GM06990 (cell line): ENCODE measurements at regions not wholly inside any gene's neighbourhood (a gene's known extent, or its start where the extent isn't known, plus 50 kb on each side); places are given as distances from the start of the nearest gene placed in this dataset.

Source experiments
- DNase-seq: peaks from one replicate; pipeline ENCODE4 v3.0.0-alpha.2; 2011; ENCODE audit not compliant: insufficient read length; ENCODE audit errors: extremely low read depth
- H3K27me3 ChIP-seq: replicated peaks from 2 replicates; pipeline ENCODE4 v1.6.0; 2011; ENCODE audit warnings: low read length; ENCODE audit not compliant: control insufficient read depth, insufficient read depth
- H3K36me3 ChIP-seq: 2 replicates; pipeline ENCODE4 v1.5.1; 2011; ENCODE audit warnings: low read length; ENCODE audit not compliant: control insufficient read depth, insufficient read depth
- H3K4me3 ChIP-seq: replicated peaks from 2 replicates; pipeline ENCODE4 v1.5.1; 2011; ENCODE audit warnings: low read depth, mild to moderate bottlenecking, control low read depth, low read length
- CTCF ChIP-seq: IDR thresholded peaks from 2 replicates; pipeline ENCODE4 v1.5.1; 2011; ENCODE audit warnings: low read length, control low read depth, mild to moderate bottlenecking, inconsistent platforms; ENCODE audit not compliant: insufficient read depth, poor library complexity, severe bottlenecking

- H3K4me3 ChIP-seq: no peak overlapping the region
- H3K36me3 ChIP-seq: no peaks in the 10 kb centered on the region
- no peak for DNase-seq
- H3K27me3 ChIP-seq: no peaks in the 10 kb centered on the region; the same call in none of the 2 replicates
- no peak for TF ChIP-seq CTCF
These were observed 66.7 kb upstream of the SORCS3 start for GRCh38 chr10:104574427-104574826.

- Histone ChIP-seq H3K27me3 (no peaks in the 10 kb centered on the region; the same call in none of the 2 replicates), H3K36me3 (no peaks in the 10 kb centered on the region), H3K4me3 (no peak overlapping the region)
- TF ChIP-seq CTCF: no peak
- no peak for DNase-seq
These were observed 66.3 kb upstream of the SORCS3 start for GRCh38 chr10:104574838-104575237.

- H3K4me3 ChIP-seq: no peak overlapping the region
- DNase-seq: no peak
- no peaks in the 10 kb centered on the region for H3K36me3 ChIP-seq
- no peaks in the 10 kb centered on the region; the same call in none of the 2 replicates for H3K27me3 ChIP-seq
- no peak for TF ChIP-seq CTCF
These were observed 64.5 kb upstream of the SORCS3 start for GRCh38 chr10:104576611-104577010.

- no peak for DNase-seq
- Histone ChIP-seq H3K4me3 (no peak overlapping the region), H3K27me3 (no peaks in the 10 kb centered on the region; the same call in none of the 2 replicates), H3K36me3 (no peaks in the 10 kb centered on the region)
- TF ChIP-seq CTCF: no peak
These were observed 63.9 kb upstream of the SORCS3 start for GRCh38 chr10:104577163-104577562.

- no peak for TF ChIP-seq CTCF
- H3K4me3 ChIP-seq: no peak overlapping the region
- DNase-seq: no peak
- no peaks in the 10 kb centered on the region for H3K36me3 ChIP-seq
- H3K27me3 ChIP-seq: peaks cover 2% of the 10 kb centered on the region
These were observed 63.1 kb upstream of the SORCS3 start for GRCh38 chr10:104577861-104578521.

- no peak for DNase-seq
- peaks cover 2% of the 10 kb centered on the region for H3K27me3 ChIP-seq
- no peaks in the 10 kb centered on the region for H3K36me3 ChIP-seq
- TF ChIP-seq CTCF: no peak
- H3K4me3 ChIP-seq: no peak overlapping the region
These were observed 62.4 kb upstream of the SORCS3 start for GRCh38 chr10:104578671-104579070.
